ENCODE measurements at regions not wholly inside any gene's neighbourhood (a gene's known extent, or its start where the extent isn't known, plus 50 kb on each side); places are given as distances from the start of the nearest gene placed in this dataset.

DNA sequence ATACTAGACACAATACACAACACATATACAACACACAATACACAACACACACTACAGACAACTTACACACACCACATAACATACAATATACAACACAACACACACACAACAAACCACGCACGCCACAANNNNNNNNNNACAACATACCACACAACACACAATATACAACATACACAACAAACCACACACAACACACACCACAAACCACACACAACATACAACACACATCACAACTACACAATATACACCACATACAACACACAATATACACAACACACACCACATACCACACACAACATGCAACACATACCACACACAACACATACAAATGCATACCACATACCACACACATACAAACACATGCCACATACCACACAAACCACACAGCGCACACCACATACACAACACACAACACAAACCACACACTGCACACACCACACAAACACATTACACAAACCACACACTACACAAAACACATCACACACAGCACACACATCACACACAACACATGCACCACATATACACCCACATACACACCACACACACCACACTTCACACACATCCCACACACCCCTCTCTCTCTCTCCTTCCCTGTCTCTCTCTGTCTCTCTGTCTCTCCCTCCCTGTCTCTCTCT, 108.3 kb downstream of the ETS2 start:
- TF ChIP-seq, protein P1, sequence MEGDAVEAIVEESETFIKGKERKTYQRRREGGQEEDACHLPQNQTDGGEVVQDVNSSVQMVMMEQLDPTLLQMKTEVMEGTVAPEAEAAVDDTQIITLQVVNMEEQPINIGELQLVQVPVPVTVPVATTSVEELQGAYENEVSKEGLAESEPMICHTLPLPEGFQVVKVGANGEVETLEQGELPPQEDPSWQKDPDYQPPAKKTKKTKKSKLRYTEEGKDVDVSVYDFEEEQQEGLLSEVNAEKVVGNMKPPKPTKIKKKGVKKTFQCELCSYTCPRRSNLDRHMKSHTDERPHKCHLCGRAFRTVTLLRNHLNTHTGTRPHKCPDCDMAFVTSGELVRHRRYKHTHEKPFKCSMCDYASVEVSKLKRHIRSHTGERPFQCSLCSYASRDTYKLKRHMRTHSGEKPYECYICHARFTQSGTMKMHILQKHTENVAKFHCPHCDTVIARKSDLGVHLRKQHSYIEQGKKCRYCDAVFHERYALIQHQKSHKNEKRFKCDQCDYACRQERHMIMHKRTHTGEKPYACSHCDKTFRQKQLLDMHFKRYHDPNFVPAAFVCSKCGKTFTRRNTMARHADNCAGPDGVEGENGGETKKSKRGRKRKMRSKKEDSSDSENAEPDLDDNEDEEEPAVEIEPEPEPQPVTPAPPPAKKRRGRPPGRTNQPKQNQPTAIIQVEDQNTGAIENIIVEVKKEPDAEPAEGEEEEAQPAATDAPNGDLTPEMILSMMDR (IDR thresholded peaks at IDR 0.05) = no peak
- TF ChIP-seq POLR2AphosphoS5 (IDR thresholded peaks at IDR 0.05; ENCODE audit: low read depth, low read length) = no peak
- TF ChIP-seq, protein P2, sequence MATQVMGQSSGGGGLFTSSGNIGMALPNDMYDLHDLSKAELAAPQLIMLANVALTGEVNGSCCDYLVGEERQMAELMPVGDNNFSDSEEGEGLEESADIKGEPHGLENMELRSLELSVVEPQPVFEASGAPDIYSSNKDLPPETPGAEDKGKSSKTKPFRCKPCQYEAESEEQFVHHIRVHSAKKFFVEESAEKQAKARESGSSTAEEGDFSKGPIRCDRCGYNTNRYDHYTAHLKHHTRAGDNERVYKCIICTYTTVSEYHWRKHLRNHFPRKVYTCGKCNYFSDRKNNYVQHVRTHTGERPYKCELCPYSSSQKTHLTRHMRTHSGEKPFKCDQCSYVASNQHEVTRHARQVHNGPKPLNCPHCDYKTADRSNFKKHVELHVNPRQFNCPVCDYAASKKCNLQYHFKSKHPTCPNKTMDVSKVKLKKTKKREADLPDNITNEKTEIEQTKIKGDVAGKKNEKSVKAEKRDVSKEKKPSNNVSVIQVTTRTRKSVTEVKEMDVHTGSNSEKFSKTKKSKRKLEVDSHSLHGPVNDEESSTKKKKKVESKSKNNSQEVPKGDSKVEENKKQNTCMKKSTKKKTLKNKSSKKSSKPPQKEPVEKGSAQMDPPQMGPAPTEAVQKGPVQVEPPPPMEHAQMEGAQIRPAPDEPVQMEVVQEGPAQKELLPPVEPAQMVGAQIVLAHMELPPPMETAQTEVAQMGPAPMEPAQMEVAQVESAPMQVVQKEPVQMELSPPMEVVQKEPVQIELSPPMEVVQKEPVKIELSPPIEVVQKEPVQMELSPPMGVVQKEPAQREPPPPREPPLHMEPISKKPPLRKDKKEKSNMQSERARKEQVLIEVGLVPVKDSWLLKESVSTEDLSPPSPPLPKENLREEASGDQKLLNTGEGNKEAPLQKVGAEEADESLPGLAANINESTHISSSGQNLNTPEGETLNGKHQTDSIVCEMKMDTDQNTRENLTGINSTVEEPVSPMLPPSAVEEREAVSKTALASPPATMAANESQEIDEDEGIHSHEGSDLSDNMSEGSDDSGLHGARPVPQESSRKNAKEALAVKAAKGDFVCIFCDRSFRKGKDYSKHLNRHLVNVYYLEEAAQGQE (IDR thresholded peaks at IDR 0.05; ENCODE audit: insufficient read depth in 1 of 2, low read depth in 2 of 2, low read length in 1 of 2) = no peak
